HTR-8/SVneo (cell line): ENCODE measurements at regions not wholly inside any gene's neighbourhood (a gene's known extent, or its start where the extent isn't known, plus 50 kb on each side); places are given as distances from the start of the nearest gene placed in this dataset.

Source experiments
- DNase-seq: peaks from one replicate; pipeline ENCODE4 v3.0.0; 2011; ENCODE audit warnings: low spot score, mixed read lengths; ENCODE audit not compliant: insufficient read length
- FAIRE-seq: peaks from 2 replicates; lab custom pipeline; 2011; peaks lifted over from hg19 to GRCh38; lab: Jason Lieb, UNC

DNA sequence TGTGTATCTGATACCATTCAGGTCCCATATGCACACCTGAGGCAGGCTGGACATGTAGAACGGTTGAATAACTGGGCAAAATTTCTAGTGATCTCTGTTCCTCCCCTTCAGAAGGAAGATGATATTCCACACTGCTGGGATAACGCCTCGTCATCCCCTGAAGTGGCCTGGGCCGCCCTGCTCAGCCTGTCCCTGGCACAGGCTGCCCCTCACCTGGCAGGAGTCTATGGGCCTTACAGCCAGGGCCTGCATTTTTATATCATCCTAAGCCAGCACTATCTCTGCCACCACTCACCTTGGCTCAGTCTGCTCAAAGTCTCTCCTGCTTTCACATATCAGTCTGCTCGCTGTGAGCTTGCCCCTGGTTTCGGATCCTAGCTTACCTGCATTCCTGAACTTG is 209.2 kb downstream of the CSNK2A3 start:
- FAIRE-seq = no peak
- DNase-seq = no peak

DNA sequence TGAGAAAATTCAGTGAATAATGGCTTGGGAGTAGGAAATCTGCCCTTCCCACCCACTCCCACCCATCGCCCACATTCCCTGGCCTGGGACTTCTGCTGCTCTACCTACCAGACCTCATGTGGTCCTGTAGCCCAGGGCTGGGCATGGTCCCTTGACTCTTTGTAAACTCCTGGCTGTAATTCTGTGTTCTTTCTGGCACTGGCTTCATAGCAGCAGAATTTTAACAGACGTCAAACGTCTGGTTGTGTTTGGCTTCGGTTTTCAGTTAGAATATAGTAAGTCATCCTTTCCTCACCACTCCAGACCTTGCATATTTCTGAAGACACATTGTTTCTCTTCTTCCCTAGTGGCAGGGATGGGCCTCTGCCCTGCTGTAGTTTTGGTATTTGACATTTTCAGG is 210.6 kb downstream of the CSNK2A3 start:
- FAIRE-seq = no peak
- no peak for DNase-seq

DNA sequence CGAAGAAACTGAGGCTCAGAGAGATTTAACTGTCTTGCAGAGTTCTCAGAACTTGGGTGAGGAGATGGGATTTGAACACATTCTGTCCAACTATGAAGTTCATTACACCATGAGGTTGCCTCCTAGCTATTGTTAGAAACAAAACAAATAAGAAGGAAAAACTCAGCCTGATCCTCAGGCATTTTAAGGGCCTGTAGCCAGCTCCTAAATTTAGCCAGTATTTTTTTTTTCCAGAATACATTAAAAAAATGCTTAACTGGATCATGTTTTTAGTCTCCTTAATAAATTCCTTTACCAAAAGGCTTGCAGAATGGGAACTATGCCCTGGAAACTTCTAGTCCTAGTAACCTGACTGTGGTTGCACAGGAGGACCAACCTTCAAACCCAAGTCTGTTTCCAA is 212.0 kb downstream of the CSNK2A3 start:
- FAIRE-seq (no peak), DNase-seq (no peak)

DNA sequence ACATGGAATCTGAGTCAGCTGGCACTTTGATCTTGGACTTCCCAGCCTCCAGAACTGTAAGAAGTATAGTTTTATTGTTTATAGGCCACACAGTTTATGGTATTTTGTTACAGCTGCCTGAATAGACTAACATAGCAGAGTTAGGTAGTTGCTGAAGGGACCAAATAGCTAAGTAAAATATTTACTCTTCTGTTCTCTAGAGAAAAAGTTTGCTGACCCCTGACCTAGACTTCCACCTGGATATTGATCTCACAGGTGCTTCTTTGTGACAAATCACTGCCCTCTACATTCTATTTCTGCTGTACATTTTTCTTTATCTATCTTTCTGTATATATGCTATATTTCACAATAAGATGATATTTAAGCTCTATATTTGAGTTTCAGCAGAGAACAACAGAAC is 212.5 kb downstream of the CSNK2A3 start:
- FAIRE-seq (no peak), DNase-seq (no peak)

DNA sequence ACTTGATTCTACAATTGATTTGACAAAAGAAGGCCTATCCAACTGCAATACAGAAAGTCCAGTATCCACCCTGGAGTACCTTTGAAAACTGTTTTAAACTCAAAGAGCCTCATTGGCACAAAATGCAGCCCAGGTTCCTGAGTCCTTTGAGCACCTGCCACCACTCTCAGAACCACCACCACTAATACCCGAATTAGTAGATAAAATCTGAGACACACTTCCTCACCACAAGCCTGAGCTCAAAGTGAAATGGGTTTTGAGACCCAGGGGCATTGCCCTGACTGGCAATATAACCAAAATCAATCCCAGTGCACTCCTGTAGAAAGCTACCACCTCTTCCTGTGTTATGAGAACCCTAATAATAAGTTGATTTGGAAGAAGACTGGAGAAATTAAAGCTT is 215.7 kb downstream of the CSNK2A3 start:
- DNase-seq (no peak), FAIRE-seq (no peak)

DNA sequence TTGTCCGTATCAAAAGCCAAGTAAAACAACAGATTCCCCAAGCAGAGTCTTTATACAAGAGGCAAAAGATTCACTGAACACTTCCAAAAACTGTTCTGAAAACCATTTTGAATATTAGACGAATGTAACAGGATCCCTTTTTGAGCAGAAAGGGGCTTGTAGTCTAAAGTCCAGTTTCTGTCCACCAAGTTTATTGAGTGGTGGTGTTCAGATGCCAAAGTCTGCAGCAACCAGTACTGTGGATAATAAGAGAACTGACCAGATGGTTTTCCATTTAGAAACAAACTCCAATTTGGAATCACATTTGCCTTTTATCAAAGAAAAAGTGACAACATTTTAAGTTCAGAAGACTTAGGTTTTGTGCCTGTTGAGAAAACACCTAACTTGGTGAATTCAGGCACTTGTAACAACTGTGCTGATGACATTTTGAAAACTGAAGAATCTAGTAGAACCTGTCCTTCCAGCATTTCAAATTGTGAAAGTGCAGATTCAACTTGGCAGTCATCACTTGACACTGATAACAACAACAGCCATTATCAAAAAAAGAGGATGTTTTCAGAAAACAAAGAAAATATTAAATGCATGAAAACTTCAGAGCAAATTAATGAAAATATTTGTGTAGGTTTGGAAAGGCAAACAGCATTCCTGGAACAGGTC is 217.1 kb downstream of the CSNK2A3 start:
- DNase-seq = no peak

DNA sequence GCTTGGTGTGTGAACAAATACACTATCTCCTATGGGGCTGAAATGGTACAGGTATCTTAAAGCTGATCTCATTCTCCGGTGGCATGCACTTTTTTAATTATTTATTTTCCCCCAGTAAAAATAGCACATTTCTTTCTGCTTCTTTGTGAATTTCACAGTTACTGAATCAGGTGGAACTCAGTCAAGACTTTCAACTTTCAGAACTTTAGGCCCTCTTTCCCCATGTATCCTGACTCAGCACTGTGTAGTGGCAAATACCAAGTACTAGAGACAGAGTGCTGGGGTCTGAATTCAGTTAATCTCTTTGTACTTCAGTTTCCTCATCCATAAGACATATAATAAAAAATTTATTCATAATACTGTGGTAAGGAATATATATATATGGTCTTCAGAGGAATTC is 223.9 kb downstream of the CSNK2A3 start:
- DNase-seq (no peak), FAIRE-seq (no peak)

More for the DNA sequence above, 217.1 kb downstream of the CSNK2A3 start:
- no peak for FAIRE-seq

DNA sequence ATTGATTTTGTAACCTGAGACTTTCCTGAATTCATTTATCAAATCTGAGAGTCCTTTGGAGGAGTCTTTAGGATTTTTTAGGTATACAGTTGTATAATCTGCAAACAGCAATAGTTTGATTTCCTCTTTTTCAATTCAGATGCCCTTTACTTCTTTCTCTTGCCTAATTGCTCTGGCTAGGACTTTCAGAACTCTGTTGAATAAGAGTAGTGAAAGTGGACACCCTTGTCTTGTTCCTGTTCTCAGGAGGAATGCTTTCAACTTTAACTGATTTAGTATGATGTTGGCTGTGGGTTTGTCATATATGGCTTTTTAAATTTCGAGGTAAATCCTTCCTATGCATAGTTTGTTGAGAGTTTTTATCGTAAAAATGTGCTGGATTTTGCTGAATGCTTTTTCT is 227.4 kb downstream of the CSNK2A3 start:
- no peak for FAIRE-seq
- DNase-seq = no peak

DNA sequence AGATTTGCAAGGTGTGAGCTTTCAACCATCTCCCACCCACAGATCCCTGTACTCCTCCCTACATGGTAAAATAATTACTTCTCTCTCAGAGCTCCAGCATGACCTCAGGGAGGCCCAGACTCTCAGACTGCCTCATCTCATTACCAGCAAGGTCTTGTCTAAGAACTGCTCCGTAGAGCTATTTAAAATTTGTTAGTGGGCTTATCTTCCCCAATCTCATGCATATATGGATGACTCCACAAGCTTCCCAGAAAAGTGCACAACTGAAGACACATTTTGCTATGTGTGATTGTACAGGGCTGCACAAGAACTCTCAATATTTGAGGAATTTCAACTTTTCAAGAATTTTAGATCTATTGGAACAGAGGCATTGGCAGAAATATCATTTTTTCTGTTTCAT is 230.3 kb downstream of the CSNK2A3 start:
- FAIRE-seq (no peak), DNase-seq (no peak)

DNA sequence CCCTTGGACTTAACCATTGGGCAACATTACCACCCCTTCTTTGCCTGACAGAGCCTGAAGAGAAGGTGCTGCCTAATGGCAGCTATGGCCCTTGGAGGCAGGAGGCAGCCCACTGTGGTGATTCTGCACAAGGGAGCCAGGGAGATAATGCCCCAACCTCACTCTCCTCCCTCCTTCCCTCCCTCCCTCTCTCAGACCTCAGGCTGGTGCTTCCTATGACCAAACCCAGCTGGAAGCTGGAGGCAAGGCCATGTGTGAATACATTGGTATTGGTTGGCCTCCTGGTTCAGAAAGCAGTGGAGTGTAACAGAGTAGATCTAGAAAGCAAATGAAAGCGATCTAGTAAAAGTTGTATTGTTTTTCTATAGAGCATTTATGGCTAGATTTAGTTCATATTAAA is 233.1 kb downstream of the CSNK2A3 start:
- no peak for FAIRE-seq
- DNase-seq = no peak

DNA sequence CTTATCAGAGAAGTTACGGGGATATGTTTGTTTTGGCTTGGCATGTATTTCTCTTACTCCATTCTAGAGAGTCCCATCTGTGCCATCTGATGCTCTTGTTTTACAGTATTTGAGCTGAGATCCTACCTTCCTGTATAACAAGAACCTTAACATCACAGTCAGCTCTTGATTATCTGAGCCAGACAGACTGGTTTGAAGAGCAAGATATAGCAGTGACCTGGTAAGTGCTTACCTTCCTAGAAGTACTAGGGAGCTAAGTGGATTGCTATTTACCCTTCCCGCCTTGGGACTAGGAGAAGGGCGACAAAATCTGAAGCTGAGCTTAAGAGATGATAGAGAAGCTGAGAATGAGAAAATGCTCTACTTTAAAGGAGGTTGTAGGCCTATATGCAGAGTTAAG is 235.3 kb downstream of the CSNK2A3 start:
- FAIRE-seq (no peak), DNase-seq (no peak)

DNA sequence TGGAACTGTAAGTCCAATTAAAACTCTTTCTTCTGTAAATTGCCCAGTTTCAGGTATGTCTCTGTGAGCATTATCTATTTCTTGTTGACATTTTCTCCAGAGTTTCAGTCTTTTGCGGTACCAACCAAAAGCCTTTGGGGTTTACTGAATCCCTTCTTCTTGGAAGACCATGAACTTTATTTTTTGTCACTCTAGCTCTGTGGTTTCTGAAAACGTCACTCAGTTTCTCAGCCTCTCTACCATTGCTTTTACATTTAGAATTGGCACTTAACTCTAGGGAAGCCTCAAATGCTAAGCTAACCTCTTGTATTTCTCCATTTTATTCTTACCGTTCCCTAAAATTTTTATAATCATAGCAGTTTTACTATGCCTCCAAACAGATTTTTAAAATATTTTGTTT is 237.6 kb downstream of the CSNK2A3 start:
- no peak for FAIRE-seq

DNA sequence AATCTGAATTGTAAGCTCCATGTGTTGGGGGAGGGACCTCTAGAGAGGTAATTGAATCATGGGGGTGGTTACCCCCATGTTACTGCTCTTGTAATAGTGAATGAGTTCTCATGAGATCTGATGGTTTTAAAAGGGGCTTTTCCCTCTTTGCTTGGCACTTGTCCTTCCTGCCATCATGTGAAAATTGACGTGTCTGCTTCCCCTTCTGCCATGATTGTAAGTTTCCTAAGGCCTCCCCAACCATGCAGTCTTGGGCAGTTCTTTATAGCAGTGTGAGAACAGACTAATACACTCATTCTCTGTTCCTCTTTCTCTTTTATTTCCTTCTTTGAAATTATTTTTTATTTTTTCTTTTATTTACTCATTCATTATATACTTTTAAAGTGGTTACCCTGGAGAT is 239.4 kb downstream of the CSNK2A3 start:
- no peak for DNase-seq
- FAIRE-seq = no peak

More for the DNA sequence above, 237.6 kb downstream of the CSNK2A3 start:
- DNase-seq = no peak

DNA sequence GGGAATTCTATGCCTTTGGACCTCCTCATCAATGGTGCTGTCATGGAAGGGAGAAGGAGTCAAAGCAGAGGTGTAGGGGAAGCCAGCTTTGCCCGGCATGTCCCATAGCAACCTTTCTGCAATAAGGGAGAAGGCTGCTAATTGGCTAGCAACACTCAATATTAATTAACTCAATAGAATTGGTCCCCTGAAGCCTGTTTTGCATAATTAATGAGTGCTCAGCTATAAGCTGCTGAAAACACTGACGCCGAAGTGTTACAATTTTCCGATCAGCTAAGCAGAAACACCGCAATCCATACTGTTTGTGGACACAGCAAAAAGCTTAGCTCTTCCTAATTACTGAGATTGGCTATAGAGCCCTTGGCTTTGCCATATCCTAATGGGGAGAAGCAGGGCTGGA is 245.0 kb downstream of the CSNK2A3 start:
- no peak for FAIRE-seq
- DNase-seq = no peak

DNA sequence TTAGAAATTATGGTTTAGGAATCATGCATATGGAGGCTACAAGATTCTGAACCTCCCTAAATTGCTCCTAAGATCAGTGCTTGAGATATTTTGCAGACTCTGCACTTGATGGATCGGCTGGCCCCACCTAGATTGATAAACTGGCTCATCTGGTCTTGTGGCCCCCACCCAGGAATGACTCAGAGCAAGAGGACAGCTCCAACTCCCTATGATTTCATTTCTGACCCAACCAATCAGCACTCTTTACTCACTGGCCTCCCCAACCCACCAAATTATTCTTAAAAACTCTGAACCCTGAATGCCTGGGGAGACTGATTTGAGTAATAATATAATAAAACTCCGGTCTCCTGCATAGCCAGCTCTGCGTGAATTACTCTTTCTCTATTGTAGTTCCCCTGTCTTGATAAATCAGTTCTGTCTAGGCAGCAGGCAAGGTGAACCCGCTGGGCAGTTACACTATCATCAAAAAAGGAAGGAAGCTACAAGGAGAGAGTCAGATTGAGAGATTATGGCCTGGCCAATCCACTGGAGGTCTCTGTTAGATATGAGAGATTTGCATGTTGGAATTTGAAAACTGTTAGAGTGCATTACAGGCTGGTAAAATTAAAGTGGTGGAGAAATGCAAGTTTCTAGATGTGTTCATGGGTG is 245.8 kb downstream of the CSNK2A3 start:
- FAIRE-seq (no peak), DNase-seq (no peak)

DNA sequence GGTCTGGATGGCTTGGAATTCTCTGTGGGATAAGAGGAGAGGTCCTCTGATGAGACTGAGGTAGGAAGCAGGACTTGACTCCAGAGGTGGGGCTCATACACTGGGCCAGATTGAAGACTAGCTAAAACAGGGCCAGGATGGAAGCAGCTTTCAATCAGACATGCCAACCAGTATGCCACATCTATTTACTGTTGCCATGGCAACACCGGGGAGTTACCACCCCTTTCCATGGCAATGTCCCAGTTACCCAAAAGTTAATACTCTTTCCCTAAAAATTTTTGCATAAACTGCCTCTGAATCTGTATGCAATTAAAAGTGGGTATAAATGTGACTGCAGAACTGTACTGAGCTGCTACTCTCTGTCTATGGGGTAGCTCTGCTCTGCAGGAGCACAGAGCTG is 247.5 kb upstream of the ZBED5 start:
- FAIRE-seq = no peak
- no peak for DNase-seq

DNA sequence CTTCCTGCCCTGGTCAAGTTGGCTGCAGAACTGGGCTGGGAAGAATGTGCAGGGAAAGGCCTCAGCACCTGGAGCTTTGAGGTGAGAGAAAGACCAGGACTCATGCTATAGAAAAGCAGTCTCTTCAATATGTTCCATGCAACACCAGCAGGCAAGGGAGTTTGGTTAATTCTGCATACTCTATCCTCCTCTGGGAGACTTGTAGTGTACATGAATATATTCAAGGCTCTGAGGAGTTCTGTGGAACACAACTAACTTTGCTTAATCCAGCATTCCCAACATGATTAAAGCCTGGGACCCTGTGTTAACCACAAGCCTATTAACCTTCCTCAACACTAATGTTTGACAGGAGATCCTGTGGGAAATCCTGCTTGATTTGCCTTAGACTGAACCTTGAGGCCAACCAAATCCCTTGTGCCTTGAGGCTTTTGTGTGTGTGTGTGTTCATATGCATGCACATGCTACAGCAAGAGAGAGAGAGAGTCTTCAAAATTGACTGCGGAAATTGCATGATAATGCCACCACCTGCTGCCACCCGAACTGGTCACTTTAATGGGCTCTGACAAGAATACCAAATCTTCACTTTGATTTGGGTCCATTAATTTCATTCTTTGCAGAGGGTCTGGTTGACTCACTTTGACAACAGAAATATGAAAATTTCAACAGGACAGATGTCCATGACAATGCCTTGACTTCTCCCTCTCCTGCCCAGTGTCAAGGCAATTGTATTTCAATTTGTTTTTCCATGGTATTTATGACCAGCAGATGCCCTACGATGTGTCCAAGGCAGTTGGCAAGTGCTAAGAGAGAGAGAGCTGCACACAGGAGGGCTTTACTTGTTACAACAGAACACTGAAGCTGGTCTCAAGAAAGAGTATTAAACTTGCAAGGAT is 238.2 kb upstream of the ZBED5 start:
- no peak for FAIRE-seq
- no peak for DNase-seq

DNA sequence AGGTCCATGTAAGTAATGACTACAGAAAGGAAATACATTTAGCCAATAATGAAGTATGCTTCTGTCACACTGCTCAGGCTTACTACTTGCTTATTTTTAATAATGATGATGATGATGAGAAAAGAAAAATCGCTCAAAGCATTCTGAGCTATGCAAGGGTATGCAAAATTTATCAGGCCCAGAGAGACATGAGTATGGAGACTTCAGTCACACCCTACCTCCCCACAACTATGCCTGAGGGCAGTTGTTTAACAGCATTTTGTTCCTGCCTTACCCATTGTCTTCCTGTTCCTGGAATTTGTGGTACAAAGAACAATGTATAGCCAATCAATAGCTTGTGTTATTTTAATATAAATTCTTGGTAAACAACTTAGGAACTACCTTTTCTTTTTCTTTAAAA is 232.6 kb upstream of the ZBED5 start:
- FAIRE-seq (no peak), DNase-seq (no peak)

DNA sequence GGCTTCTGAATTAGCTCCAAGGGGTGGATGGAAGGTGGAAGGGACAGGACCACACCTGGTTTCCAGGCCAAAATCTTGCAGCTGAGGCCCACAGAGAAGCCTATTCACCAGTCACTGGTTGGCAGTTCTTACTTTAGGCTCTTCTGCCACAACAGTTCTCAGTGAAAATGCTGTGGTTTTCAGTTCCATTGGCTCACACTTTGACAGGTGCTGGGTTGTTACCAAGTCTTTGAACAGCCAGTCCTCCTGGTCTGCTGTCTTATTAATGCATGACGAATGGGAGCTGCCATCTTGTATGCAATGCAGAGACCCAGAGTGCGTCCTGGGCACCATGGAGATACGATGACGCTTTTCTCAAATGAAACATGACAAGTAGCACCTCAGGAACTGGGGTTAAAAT is 232.0 kb upstream of the ZBED5 start:
- DNase-seq (no peak), FAIRE-seq (no peak)

DNA sequence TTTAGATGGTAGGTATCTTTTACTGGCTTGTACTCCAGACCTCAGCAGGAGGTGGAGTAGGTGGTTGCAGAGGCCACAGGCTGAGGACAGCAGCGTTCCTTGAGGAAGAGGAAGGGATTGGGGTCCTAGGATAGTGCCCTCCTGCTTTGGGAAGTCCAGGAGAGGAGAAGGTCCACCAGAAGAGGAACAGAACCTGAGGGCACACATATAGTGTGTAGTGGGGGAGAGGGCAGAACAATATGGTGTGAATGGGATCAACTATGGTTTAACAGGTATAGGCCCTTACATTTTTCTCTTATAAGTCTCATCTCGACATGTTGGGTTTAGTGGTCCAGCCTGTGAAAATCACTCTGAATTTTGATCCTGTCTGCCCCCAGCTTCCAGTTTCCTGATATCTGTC is 229.1 kb upstream of the ZBED5 start:
- no peak for FAIRE-seq

DNA sequence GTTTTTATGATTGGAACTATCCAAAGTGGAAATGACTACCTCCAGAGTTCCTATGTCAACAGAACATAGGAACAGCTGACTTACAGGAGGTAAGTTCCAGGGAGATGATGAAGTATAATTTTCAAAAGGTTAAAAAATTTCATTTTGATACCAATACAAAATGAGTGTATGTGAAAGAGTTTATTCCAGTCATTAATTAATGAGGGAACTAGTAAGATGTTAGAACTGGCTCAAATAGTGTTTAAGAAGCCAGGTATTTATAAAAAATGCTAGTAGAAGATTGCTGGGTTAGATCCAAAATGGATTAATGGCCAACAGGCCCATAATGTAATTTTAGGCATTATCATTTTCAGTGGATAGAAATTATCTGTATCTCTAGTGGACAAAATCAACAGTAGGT is 227.7 kb upstream of the ZBED5 start:
- DNase-seq = no peak
- no peak for FAIRE-seq

More for the DNA sequence above, 229.1 kb upstream of the ZBED5 start:
- DNase-seq = no peak
